Liver (tissue), 3 donors: ENCODE measurements at regions not wholly inside any gene's neighbourhood (a gene's known extent, or its start where the extent isn't known, plus 50 kb on each side); places are given as distances from the start of the nearest gene placed in this dataset.

Experiments used
- CTCF ChIP-seq: fragments of 150-350 bp; IDR thresholded peaks from 2 replicates; pipeline ENCODE4 v1.5.1; 2017; ENCODE audit warnings: improper control_type of control experiment, low read depth, low read length; ENCODE audit not compliant: missing input control
- FOXA1 ChIP-seq: IDR thresholded peaks from 2 replicates; pipeline ENCODE4 v1.6.1; 2016; ENCODE audit warnings: antibody characterized with exemption
- MAX ChIP-seq: IDR thresholded peaks from 2 replicates; pipeline ENCODE4 v1.6.1; 2016; ENCODE audit warnings: antibody characterized with exemption
- REST ChIP-seq: IDR thresholded peaks from 2 replicates; pipeline ENCODE4 v1.6.1; 2016; ENCODE audit warnings: antibody characterized with exemption, mild to moderate bottlenecking
- SP1 ChIP-seq: IDR thresholded peaks from 2 replicates; pipeline ENCODE4 v1.6.1; 2018; ENCODE audit warnings: antibody characterized with exemption, mild to moderate bottlenecking
- TAF1 ChIP-seq: conservative IDR thresholded peaks from 2 replicates; pipeline ENCODE4 v1.6.1; 2016; ENCODE audit warnings: antibody characterized with exemption, mild to moderate bottlenecking
- YY1 ChIP-seq: IDR thresholded peaks from 2 replicates; pipeline ENCODE4 v1.6.1; 2016; ENCODE audit warnings: antibody characterized with exemption, mild to moderate bottlenecking
- donor health status: healthy.
- donor health status: healthy.

- TF ChIP-seq SP1, result no peak
- TF ChIP-seq CTCF, result no peak
- TF ChIP-seq MAX, result no peak
- TF ChIP-seq YY1, result no peak
- TF ChIP-seq REST, result no peak
- TF ChIP-seq TAF1, result no peak
- no peak for TF ChIP-seq FOXA1
These were observed 181.3 kb upstream of the SFRP2 start for GRCh38 chr4:153970169-153970568.
